ENCODE measurements at regions not wholly inside any gene's neighbourhood (a gene's known extent, or its start where the extent isn't known, plus 50 kb on each side); places are given as distances from the start of the nearest gene placed in this dataset.

GRCh38 chr16:65933703-65934102 lies 432.8 kb upstream of the CDH5 start:
- H3K27ac ChIP-seq (replicated peaks): no peak overlapping the region
- H3K27me3 ChIP-seq (ENCODE audit: insufficient read depth, poor library complexity, severe bottlenecking): no peaks in the 10 kb centered on the region
- no peak overlapping the region for H3K4me3 ChIP-seq (replicated peaks; ENCODE audit: insufficient read depth, low read length)
- no peak for DNase-seq (ENCODE audit: low read depth in 1 of 2, low spot score in 1 of 2)
- no peak for TF ChIP-seq CTCF (IDR thresholded peaks at IDR 0.05; ENCODE audit: insufficient read depth, low read length)

GRCh38 chr16:65932350-65933072 lies 434.0 kb upstream of the CDH5 start:
- no peaks in the 10 kb centered on the region for H3K27me3 ChIP-seq (ENCODE audit: insufficient read depth, poor library complexity, severe bottlenecking)
- no peak for DNase-seq (ENCODE audit: low read depth in 1 of 2, low spot score in 1 of 2)
- TF ChIP-seq CTCF (IDR thresholded peaks at IDR 0.05; ENCODE audit: insufficient read depth, low read length) (no peak), SPI1 (IDR thresholded peaks at IDR 0.05; ENCODE audit: borderline replicate concordance, low read depth) (no peak), REST (IDR thresholded peaks at IDR 0.05; ENCODE audit: insufficient replicate concordance, low read depth) (no peak), POLR2AphosphoS5 (IDR thresholded peaks at IDR 0.05; ENCODE audit: low read depth) (no peak), GABPA (IDR thresholded peaks at IDR 0.05; ENCODE audit: low read depth) (no peak)
- H3K27ac ChIP-seq (replicated peaks): no peak overlapping the region
- no peak overlapping the region for H3K4me3 ChIP-seq (replicated peaks; ENCODE audit: insufficient read depth, low read length)

GRCh38 chr16:65922923-65923322 lies 443.6 kb upstream of the CDH5 start:
- TF ChIP-seq CTCF (IDR thresholded peaks at IDR 0.05; ENCODE audit: insufficient read depth, low read length) (no peak), POLR2AphosphoS5 (IDR thresholded peaks at IDR 0.05; ENCODE audit: low read depth) (no peak), SPI1 (IDR thresholded peaks at IDR 0.05; ENCODE audit: borderline replicate concordance, low read depth) (no peak), GABPA (IDR thresholded peaks at IDR 0.05; ENCODE audit: low read depth) (no peak), REST (IDR thresholded peaks at IDR 0.05; ENCODE audit: insufficient replicate concordance, low read depth) (no peak)
- DNase-seq (ENCODE audit: low read depth in 1 of 2, low spot score in 1 of 2): no peak
- peaks cover 3% of the 10 kb centered on the region for H3K27me3 ChIP-seq (ENCODE audit: insufficient read depth, poor library complexity, severe bottlenecking)
- H3K27ac ChIP-seq (replicated peaks): no peak overlapping the region
- no peak overlapping the region for H3K4me3 ChIP-seq (replicated peaks; ENCODE audit: insufficient read depth, low read length)

GRCh38 chr16:65919986-65920376 lies 446.5 kb upstream of the CDH5 start:
- Histone ChIP-seq H3K27me3 (ENCODE audit: insufficient read depth, poor library complexity, severe bottlenecking) (peaks cover 3% of the 10 kb centered on the region), H3K27ac (replicated peaks) (no peak overlapping the region), H3K4me3 (replicated peaks; ENCODE audit: insufficient read depth, low read length) (no peak overlapping the region)
- DNase-seq (ENCODE audit: low read depth in 1 of 2, low spot score in 1 of 2): no peak
- no peak for TF ChIP-seq POLR2AphosphoS5 (IDR thresholded peaks at IDR 0.05; ENCODE audit: low read depth)
- TF ChIP-seq REST (IDR thresholded peaks at IDR 0.05; ENCODE audit: insufficient replicate concordance, low read depth): no peak
- TF ChIP-seq GABPA (IDR thresholded peaks at IDR 0.05; ENCODE audit: low read depth): no peak
- TF ChIP-seq CTCF (IDR thresholded peaks at IDR 0.05; ENCODE audit: insufficient read depth, low read length): no peak
- no peak for TF ChIP-seq SPI1 (IDR thresholded peaks at IDR 0.05; ENCODE audit: borderline replicate concordance, low read depth)
